Stimulated activated CD8-positive, alpha-beta memory T cell treated with anti-CD3 and anti-CD28 coated beads, Interleukin-15, amount 100 ng/mL, for 4 hours (primary cell): ENCODE measurements at regions not wholly inside any gene's neighbourhood (a gene's known extent, or its start where the extent isn't known, plus 50 kb on each side); places are given as distances from the start of the nearest gene placed in this dataset.
"Not testable (repeated sequence)": the region's sequence is repeated elsewhere in the genome, so short reads cannot be mapped to it uniquely, and the experiment has no call there.

Source experiments
- DNase-seq, 2 donors: peaks; one replicate each; pipeline ENCODE4 v3.0.0-alpha.2; 2020; ENCODE audit warnings: low read depth in 2 of 2

GRCh38 chr6:134636186-134636799 lies 313.6 kb downstream of the ALDH8A1 start:
- no peak for DNase-seq

GRCh38 chr6:134634966-134635365 lies 314.9 kb downstream of the ALDH8A1 start:
- DNase-seq = no peak

- no peak for DNase-seq
These were observed 315.4 kb downstream of the ALDH8A1 start for GRCh38 chr6:134634466-134634865.

GRCh38 chr6:134632982-134633940 lies 315.3 kb upstream of the SGK1 start:
- DNase-seq = peak in 1 of 2 donors; percentile 4

- DNase-seq = no peak
These were observed 314.1 kb upstream of the SGK1 start for GRCh38 chr6:134632024-134632423.

GRCh38 chr6:134631398-134631924 lies 313.5 kb upstream of the SGK1 start:
- DNase-seq = no peak

GRCh38 chr6:134630508-134631121 lies 312.7 kb upstream of the SGK1 start:
- no peak for DNase-seq

GRCh38 chr6:134628154-134628553 lies 310.2 kb upstream of the SGK1 start:
- no peak for DNase-seq

- no peak for DNase-seq
These were observed 309.8 kb upstream of the SGK1 start for GRCh38 chr6:134627707-134628106.

- no peak for DNase-seq
These were observed 308.7 kb upstream of the SGK1 start for GRCh38 chr6:134626589-134626988.

GRCh38 chr6:134626086-134626485 lies 308.2 kb upstream of the SGK1 start:
- no peak for DNase-seq

GRCh38 chr6:134624781-134625180 lies 306.9 kb upstream of the SGK1 start:
- DNase-seq = no peak

- DNase-seq = no peak
These were observed 305.5 kb upstream of the SGK1 start for GRCh38 chr6:134623401-134623800.

GRCh38 chr6:134622382-134623173 lies 304.7 kb upstream of the SGK1 start:
- no peak for DNase-seq

- no peak for DNase-seq
These were observed 303.9 kb upstream of the SGK1 start for GRCh38 chr6:134621858-134622257.

- DNase-seq = no peak
These were observed 301.9 kb upstream of the SGK1 start for GRCh38 chr6:134619789-134620188.

- DNase-seq = no peak
These were observed 301.2 kb upstream of the SGK1 start for GRCh38 chr6:134619077-134619476.

- no peak for DNase-seq
These were observed 296.9 kb upstream of the SGK1 start for GRCh38 chr6:134614606-134615485.

GRCh38 chr6:134612128-134612527 lies 294.2 kb upstream of the SGK1 start:
- not testable (repeated sequence) for DNase-seq

GRCh38 chr6:134610411-134610810 lies 292.5 kb upstream of the SGK1 start:
- DNase-seq = no peak
